ENCODE measurements at regions not wholly inside any gene's neighbourhood (a gene's known extent, or its start where the extent isn't known, plus 50 kb on each side); places are given as distances from the start of the nearest gene placed in this dataset.

DNA sequence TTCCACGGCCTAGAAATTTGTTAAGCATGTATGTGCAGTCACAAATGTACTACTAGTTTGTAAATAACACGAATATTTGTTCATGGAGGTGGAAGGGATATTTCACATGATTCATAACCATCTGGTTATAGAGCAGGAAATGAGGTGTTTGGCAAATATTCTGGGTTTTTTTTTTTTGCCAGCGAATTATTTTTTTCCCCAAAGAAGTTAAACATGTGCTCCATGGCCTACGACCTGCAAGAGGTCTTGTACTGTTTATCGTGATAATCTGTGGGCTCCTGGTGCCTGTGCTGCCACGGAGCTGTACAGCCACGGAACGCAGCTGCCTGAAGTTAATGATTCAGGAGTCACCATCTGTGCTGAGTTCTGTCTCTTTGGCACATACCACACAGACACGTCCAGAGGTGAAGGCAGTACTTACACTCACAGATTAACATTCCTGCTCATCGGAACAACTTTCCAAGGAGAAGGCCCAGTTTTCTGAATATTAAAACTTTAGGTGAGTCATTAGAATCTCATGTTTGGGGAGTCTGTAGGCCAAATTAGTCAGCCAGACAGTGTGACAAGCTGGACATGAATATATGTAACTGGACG is 156.3 kb downstream of the TMX1 start:
- DNase-seq: no peak

DNA sequence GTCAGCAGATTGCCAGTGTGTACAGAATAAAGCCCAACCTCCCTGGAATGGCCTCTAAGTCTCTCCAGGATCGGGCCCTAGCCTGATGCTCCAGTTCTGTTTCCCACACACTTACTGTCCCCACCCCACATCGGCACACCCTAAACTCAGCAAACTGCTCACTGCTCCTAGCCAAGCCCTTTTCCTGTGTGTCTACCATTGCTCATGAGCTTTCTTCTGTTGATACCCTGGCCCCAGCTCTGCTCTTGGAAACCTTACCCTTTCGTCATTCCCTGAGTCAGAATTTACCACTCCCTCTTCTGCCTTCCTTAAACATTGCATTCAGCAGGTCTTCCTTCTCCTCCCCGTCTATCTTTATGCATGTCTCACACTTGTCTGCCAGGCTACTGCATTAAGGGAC is 158.9 kb downstream of the TMX1 start:
- no peak for DNase-seq

DNA sequence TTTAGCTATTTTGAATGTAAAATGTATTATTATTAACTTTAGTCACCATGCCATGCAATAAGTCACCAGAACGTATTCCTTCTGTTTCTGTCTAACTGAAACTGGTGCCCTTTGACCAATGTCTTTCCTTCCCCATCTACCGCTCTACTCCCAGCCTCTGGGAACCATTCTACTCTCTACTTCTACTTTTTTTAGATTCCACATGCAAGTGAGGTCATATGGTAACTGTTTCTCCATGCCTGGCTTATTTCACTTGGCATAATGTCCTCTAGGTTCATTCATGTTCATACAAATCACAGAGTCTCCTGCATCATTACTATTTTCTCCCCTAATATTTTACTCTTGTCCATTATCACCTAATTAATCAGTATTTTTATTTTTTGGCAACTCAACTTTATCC is 160.1 kb downstream of the TMX1 start:
- DNase-seq: no peak

DNA sequence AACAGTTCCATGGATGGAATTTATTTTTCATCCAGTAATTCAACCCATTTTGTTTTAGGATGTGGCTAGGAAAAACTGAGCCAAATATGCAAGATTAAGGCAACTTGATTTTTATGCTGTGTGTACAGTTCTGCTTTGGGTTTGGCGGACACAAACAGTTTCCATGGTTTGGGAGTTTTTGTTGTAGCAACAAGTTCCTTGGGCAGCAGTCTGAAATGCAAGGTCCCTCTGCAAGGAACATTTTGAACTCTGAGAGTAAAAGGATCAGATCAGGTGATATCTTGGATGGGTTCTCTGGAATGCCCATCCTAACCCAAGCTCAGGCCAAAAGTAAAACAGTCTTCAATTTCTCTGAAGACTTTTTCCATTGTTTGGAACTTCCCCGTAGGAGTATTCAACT is 161.2 kb downstream of the TMX1 start:
- DNase-seq: no peak

DNA sequence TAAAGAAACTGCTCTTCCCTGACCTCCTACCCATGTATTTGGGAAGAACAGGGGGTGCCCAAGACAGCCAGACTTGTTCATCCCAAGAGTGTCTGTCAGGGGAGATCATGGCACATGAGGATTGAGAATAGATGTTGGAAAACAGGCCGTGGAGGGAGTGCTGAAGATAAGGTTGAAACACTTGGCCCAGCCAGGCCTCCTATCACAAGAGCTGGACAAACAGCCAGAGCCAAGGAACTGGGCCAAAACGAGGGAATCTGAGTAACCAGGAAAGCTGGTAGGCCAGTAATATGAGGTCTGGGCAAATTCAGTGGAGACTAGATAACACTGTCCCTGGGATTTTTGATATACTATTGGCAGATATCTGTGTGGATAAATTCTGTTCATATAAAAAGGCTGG is 161.7 kb downstream of the TMX1 start:
- DNase-seq: no peak

DNA sequence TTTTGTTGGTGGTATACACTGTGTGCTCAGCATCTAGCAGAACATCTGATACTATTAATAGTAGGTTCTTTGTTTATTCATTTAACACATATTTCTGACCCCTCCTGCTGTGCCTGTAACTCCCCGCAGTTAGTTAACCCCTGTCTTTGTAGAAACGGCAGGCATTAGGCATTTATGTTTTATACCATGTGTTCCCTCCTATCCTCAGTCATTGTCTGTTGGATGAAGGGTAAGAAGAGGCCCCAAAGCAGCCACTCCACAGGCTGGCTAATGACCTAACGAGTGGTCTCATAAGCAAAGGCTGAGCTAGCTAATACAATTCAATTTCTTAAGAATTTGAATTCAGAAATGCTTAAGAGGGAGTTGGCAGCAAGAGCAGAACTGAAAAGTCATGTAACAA is 170.8 kb downstream of the TMX1 start:
- DNase-seq: no peak

DNA sequence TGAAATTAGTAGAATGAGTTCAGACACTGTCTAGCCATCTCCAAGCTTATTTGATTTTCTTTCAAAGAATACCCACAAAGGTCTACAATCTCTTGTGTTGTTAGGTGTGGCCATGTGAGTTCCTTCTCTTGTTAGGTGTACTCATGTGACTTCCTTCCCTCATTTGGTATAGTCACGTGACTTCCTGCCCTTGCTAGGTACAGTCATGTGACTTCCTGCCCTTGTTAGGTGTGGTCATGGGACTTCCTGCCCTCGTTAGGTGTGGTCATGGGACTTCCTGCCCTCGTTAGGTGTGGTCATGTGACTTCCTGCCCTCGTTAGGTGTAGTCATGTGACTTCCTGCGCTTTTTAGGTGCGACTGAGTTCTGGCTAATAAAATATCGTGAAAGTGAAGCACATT is 179.6 kb downstream of the TMX1 start:
- no peak for DNase-seq

DNA sequence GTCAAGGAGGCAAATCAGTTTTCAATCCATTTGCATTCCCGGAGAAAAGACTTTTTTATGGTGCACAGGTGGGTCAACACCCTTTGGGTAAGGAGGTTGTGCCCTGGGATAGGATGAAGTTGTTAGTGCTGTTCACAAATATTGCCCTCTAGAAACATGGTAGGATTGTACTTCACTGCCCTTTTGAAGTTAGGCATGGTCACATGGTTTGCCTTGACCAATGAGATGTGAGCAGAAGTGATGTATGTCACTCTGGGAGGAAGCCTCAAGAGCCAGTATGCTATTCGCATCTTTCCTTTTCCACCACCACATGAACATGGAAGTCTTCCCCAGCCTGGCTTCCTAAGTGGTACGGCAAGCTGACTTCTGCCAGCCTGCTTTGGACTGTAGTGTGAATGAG is 182.7 kb downstream of the TMX1 start:
- DNase-seq: no peak

DNA sequence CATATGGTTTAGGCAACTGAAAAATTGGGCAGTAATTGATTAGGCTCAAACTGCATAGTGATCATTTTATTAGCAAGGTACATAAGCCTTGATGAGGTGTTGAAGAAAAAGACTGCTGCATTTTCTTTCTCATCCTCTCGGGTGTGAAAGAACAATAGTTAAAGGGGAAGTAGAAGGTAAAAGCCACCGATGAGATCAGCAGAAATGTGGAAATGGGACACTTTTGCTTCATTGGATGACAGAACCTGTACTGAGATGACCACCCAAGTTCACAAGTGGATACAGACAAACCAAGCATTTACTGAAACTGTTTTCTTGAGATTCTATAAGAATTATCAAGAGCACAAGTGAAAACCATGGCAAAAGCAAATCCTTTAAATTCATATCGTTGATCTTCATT is 184.0 kb downstream of the TMX1 start:
- no peak for DNase-seq

DNA sequence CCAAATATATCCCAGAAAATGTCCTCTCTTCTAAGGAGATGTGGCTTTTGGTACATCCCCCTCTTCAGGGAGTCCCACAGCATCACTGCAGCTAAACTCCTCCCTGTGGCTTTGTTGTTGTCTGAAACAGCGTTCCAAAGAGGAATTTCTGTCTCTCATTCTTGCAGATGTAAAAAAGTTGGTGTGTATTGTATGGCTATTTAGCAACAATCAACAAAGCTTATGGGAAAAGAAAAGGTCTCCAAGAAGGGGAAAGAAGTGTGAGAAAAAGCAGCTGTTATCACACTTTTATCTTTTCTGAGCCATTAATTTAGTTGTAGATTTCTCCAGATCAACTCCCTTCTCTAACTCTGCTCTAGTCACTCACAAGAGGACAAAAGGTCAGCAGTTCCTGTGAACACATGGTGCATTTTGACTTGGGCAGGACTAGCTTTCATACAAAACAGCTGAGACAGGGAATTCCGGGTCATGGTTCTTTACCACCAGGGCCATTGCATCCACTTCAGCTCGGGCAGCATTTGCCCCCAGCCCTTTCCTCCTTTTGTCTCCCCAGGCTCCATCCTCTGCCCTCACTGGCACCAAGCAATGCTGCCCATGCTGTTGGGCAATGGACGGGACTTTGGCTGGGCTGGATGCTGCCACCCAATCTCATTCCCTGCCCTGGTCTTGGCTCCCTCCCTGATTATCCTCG is 184.7 kb downstream of the TMX1 start:
- DNase-seq: peak in 1 of 2 donors; percentile 21

DNA sequence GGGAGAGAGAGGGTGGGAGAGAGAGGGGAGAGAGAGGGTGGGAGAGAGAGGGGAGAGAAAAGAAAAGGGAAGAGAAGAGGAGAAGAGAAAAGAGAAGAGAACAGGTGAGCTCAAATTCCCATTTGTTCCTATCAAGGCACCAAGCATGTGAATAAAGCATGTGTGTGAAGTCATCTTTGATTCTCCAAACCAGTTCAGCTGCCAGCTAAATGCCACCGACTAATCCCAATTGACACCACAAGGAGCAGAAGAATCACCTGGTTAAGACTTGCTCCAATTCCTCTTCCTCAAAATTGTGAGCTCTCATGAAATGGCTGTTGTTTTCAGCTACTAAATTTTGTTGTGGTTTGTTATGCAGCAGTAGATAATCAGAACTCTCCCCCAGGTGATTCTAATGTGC is 188.9 kb downstream of the TMX1 start:
- no peak for DNase-seq

DNA sequence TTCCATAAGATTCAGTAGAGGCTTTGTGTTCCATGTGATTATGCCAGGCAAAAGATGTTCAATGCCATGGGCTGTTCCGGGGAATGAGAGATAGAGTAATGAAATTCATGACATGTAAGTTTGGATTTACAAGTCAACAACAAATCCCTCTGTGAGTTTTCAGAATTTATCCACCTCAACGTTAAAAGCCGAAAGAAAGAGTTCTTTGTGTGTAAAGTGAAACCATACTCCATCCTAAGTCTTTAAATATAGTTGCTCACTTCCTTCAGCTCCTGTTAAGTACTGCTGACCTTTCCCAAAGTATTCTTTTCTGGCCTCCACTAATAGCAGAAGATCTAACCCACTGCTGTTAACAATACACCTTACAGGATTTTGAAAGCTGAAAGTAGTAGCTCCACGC is 190.0 kb downstream of the TMX1 start:
- DNase-seq: no peak

DNA sequence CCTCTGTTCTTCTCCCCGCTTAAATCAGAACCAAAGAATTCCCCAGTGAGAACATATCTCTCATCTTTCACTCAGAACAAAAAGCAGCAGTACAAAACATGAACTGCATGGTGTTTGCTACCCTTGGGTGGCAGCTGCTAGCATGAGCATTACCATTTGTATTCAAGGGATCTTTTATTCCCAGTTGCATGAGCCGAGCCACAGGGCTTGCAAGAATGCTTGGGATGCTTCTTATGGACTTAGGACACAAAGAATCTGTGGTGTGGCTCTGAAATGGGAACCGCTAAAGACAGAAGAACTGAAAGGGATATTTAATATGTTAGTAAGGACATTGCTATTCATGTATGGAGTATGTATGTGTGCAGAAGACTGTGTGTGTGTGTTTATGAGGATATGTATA is 190.6 kb downstream of the TMX1 start:
- DNase-seq: no peak

DNA sequence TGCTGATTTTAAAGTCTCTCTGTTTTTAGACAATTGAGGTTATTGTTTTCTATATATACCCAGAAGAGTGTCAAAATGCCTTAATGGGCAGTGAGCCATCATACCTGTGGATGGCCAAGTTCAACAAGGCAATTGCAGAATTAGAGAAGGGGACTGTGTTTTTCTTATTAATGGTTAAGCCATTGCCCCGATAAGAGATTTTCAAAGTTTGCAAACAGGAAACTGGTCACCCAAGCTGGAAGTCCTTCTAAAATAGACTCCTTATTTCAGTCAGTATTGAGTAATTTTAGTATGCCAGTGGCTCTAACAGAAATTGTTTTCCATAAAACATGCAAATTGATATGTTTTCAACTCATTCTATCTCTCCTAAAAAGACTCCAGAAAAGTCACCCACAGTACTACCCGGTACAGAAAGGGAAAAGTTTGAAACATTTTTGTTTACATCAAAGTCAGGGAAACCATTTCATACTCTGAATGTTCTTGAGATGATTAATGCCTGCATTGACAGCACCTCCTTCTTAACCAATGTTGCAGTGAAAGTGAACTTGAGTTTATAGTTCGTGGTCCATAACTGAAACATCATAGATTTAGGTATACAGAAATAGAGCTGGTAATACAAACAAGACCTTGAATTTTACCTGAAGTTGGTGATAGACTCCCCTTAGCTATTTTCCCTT is 191.1 kb downstream of the TMX1 start:
- DNase-seq: peak in 1 of 2 donors; percentile 15

DNA sequence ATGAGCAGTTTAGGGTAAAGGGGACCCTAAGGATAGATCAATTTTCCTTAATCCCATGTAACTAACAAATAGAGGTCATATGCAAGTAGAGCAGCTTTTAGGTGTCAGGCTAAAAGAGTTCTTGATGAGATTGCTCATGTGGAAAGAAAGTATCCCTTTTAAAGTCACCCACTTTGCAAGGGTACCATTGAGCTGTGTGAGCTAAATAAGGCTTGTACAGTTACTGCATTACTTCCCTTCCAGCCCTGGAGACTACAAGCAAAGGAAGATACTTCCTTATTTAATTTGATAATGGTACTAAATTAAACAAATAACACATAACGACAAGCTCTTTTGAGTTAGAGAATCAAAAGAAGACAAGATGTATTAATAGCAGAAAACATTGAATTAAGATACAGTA is 191.7 kb downstream of the TMX1 start:
- DNase-seq: no peak

DNA sequence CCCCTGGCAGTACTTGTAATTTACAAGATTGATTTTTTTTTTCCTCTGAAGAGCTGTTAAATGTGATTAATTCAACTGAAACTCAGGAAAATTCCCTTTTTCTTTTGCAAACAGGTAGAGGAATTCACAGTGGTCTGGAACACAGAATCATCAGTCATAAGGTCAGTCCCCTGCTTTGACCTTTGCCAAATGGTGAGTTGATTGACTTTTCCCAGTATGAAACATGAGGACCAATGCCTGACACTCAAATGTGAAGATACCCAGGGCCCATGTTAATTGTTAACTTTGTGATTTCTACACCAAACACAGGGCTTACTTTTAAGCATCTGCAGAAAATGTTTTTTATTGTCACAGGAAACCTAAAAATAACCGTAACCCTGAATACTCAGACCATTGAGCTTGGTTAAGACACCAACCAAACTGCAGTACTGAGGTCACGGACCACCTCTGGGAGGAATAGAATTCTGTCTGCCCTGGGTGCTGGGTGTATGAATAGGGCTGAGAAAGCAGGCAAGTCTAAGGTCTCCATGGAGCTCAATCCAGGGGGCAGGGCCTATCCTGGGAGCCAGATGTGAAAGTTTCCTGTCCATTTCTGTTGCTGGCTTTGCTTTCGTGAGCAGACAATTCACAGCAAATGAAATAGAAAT is 192.4 kb downstream of the TMX1 start:
- DNase-seq: no peak

DNA sequence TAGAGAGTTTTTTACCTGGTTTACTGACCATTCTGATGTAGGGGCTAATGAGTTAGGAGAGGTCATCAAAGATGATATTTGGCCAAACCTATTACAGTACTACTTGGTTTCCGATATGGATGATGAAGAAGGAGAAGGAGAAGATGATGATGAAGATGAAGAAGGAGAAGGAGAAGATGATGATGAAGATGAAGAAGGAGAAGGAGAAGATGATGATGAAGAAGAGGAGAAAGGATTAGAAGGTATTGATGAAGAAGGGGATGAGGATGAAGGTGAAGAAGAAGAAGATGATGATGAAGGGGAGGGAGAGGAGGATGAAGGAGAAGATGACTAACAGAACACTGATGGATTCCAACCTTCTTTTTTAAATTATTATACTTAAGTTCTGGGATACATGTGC is 196.6 kb downstream of the TMX1 start:
- DNase-seq: no peak

DNA sequence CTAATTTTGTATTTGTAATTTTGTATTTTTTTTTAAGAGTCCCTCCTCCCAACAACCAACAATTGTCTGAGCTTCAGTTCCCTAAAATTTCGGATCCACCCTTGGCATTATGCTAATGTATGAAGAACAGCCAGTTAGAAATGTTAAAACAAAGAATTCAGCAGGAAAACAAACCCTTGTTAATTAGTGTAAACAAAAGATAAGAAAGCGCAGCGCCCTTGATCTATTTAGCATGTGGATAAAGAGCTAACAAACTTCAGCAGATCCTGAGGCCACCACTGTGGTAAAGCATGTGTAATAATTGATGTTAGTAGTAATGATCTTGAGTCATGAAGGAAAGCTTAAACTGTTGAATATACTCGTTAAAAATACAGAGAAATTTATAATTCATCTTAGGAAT is 199.8 kb downstream of the TMX1 start:
- no peak for DNase-seq

DNA sequence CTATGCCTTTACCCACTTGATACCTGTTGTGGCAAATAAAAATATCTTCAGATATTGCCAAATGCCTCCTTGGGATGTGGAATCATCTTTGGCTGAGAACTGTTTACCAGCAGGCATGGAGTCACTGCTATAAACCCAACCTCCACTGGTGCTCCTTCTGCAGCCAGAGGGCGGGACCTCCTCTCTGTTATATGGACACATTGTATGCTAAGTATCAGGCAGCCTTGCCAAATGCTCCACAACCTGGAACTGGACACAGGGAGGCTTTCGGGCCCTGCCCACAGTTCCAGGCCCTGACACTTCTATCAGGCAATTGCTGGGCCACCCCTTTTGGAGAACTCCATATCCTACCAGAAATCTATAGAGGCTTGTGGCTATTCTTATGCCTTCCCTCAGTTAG is 201.0 kb downstream of the TMX1 start:
- no peak for DNase-seq

DNA sequence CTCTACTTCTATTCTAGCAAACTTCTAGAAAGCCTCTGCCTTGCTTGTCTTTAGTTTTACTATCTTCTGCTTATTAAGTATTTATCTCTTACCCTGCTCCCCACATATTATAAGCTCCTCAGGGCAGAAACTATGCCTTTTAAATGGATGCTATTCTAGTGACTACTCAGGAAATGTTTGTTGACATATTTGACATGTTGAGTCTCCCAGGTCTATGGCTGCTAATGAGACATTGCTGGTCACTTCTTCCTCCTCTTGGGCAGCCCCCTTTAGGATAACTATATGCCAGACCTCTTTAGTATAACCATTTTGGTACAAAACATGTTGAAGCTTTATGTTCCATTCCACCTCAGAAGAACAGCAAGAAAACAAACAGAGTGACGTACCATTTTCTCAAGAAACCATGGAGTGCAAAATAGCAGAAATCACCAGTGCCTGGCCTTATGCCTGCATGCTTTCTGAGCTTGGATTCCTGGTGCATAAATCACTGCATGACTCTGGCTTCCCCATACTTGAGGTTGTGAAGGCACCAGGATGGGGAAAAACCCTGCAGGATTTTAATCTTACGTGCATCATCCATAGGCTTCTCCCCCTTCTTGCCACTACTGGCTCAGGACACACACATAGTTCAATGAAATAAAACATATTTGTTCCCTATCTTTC is 202.6 kb downstream of the TMX1 start:
- DNase-seq: no peak

DNA sequence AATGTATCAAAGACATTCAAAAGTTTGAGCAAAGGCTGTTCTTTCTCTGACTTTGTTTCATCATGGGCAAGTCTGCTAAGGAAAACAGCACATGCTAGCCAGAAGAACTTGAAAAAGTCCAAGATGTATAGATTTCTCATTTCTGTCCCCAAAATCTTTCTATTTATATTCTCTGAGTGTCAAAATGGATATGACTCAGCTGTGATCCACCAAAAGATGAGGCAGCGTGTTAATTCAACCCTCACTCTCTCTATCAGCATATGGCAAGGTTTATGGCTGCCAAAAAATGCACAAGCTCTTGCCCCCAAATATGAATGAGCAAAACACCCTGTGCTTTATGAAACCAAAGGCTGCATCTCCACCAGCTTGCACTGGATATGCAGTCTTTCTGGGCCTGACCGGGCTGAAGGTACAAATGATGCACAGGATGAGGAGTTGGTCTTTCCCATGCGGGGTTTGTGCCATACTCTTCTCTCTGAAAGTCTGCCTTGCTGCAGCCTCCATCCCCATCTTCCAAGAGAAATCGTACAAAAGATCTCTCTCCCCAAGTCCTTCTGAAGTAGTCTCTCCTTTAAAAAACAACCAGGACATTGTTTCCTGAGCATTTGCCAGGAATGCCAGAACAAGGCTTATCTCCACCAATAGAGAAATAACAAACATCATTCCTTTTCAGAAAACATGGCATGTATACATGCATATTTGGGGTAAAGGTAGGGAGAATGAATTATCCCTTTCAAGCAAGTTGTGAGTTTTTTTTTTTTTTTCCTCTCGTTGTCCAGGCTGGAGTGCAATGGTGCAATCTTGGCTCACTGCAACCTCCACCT is 203.4 kb downstream of the TMX1 start:
- DNase-seq: peak; percentile 51 to 57
